Adrenal gland (tissue), 9 donors: ENCODE measurements at regions not wholly inside any gene's neighbourhood (a gene's known extent, or its start where the extent isn't known, plus 50 kb on each side); places are given as distances from the start of the nearest gene placed in this dataset.

Experiments
- DNase-seq, 7 donors: peaks; one replicate each; pipeline ENCODE4 v3.0.0-alpha.2; 2019 to 2020
- H3K27ac ChIP-seq, 5 donors: fragments of 200-600 bp; sonication (generic) in 4 of 5; 1 replicate in 3 of 5; 2 replicates in 2 of 5; pipeline versions ENCODE4 v1.5.1 to v1.8.0; 2016 to 2020; ENCODE audit warnings: mild to moderate bottlenecking in 1 of 5
- H3K27me3 ChIP-seq: fragments of 200-600 bp; 2 replicates; pipeline ENCODE4 v1.8.0; 2021
- H3K36me3 ChIP-seq, 2 donors: fragments of 200-600 bp; replicated peaks in 1 of 2; 1 replicate in 1 of 2; 2 replicates in 1 of 2; pipeline versions ENCODE4 v1.5.1 to v1.8.0; 2018 to 2022
- H3K4me1 ChIP-seq, 2 donors: fragments of 200-600 bp; replicated peaks in 1 of 2; 1 replicate in 1 of 2; 2 replicates in 1 of 2; pipeline versions ENCODE4 v1.5.1 to v1.8.0; 2018 to 2021
- H3K4me3 ChIP-seq, 4 donors: fragments of 200-600 bp; sonication (generic) in 3 of 4; one replicate each; pipeline ENCODE4 v1.5.1; 2016 to 2018
- H3K9me3 ChIP-seq, 3 donors: fragments of 200-600 bp; sonication (generic) in 1 of 3; replicated peaks in 1 of 3; 1 replicate in 2 of 3; 2 replicates in 1 of 3; pipeline versions ENCODE4 v1.5.1 to v1.8.0; 2016 to 2021
- POLR2A ChIP-seq, 2 donors: fragments of 450-650 bp; IDR thresholded peaks; one replicate each; pipeline ENCODE4 v1.6.1; 2017; ENCODE audit warnings: antibody characterized with exemption in 2 of 2, mild to moderate bottlenecking in 2 of 2, moderate library complexity in 1 of 2
- WGBS, 4 donors: extraction: QIAGEN DNeasy Blood & Tissue Kit in 2 of 4; methylation state at CpG; one replicate each; pipeline versions ENCODE4 v1.1.5 to v1.1.7; 2013 to 2017; 5-methylcytosine and 5-hydroxymethylcytosine counted together
- intact Hi-C, 2 donors: fragments of 100-400 bp; cut with DNase I; formaldehyde crosslinking; loops; one replicate each; pipeline versions ENCODE4 v1.14.1 to v1.15.0; 2022 to 2023
- TF ChIP-seq, protein P1 (sequence below), 6 experiments: fragments of 450-650 bp in 4 of 6; fragments of 200-600 bp in 2 of 6; sonication (generic) in 1 of 6; IDR thresholded peaks; 1 replicate in 5 of 6; 2 replicates in 1 of 6; pipeline versions ENCODE4 v1.5.1 to v1.8.0; 2016 to 2021; ENCODE audit warnings: antibody characterized with exemption in 6 of 6, mild to moderate bottlenecking in 2 of 6, moderate library complexity in 1 of 6
- donor health status: healthy with polysubstance abuse.
- donor health status: Bipolar disorder and iron deficiency.
- donor health status: DM: yes; HTN: yes; CAD: no.
- donor health status: DM: no; HTN: no; CAD: no.
- donor health status: DM: no; HTN: no; CAD: no.

DNA sequence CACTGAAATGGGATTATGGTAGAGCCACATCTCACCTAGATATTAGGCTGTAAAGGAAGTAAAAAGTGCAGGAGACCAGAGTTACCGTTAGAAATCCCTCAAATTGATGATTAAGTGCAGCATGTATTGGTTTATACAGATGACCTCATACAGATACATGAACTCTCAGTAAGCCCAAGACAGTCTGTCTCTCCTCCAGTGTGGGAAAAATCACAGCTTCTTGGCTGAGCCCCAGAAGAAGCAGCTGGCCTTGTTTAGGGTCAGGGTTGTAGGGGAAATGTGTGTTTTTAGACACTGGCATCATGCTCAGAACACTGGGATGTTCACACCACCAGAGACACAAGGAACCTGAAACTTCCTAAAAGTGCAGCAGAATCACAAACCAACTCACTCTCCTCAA, 135.9 kb downstream of the KATNIP start:
- Histone ChIP-seq H3K27ac (no peak overlapping the region), H3K4me3 (no peak overlapping the region), H3K36me3 (peaks cover 0 to 17% of the 10 kb centered on the region in 2 donors), H3K9me3 (no peaks in the 10 kb centered on the region), H3K27me3 (no peaks in the 10 kb centered on the region), H3K4me1 (no peaks in the 10 kb centered on the region)
- intact Hi-C loops: no loop called here
- DNase-seq: peak in 1 of 7 donors; percentile 19
- whole genome bisulfite sequencing, 4 donors: 45 to 67% (median 55%) methylated on average over 1 of the region's 1 CpG
- no peak for TF ChIP-seq POLR2A (IDR thresholded peaks at IDR 0.05)
- TF ChIP-seq, protein P1, sequence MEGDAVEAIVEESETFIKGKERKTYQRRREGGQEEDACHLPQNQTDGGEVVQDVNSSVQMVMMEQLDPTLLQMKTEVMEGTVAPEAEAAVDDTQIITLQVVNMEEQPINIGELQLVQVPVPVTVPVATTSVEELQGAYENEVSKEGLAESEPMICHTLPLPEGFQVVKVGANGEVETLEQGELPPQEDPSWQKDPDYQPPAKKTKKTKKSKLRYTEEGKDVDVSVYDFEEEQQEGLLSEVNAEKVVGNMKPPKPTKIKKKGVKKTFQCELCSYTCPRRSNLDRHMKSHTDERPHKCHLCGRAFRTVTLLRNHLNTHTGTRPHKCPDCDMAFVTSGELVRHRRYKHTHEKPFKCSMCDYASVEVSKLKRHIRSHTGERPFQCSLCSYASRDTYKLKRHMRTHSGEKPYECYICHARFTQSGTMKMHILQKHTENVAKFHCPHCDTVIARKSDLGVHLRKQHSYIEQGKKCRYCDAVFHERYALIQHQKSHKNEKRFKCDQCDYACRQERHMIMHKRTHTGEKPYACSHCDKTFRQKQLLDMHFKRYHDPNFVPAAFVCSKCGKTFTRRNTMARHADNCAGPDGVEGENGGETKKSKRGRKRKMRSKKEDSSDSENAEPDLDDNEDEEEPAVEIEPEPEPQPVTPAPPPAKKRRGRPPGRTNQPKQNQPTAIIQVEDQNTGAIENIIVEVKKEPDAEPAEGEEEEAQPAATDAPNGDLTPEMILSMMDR (IDR thresholded peaks at IDR 0.05): no peak

- TF ChIP-seq POLR2A (IDR thresholded peaks at IDR 0.05): no peak
- H3K4me3 ChIP-seq: no peak overlapping the region
- H3K27ac ChIP-seq: no peak overlapping the region
- no peaks in the 10 kb centered on the region for H3K9me3 ChIP-seq
- H3K36me3 ChIP-seq: peaks cover 0 to 8% of the 10 kb centered on the region in 2 donors
- H3K4me1 ChIP-seq: no peaks in the 10 kb centered on the region
- 81 to 92% (median 82%) methylated on average over 3 of the region's 3 CpGs for WGBS, 4 donors
- intact Hi-C loops: no loop called here
- no peak for DNase-seq
- H3K27me3 ChIP-seq: no peaks in the 10 kb centered on the region
Measured at GRCh38 chr16:27686926-27687325, 137.0 kb downstream of the KATNIP start.

DNA sequence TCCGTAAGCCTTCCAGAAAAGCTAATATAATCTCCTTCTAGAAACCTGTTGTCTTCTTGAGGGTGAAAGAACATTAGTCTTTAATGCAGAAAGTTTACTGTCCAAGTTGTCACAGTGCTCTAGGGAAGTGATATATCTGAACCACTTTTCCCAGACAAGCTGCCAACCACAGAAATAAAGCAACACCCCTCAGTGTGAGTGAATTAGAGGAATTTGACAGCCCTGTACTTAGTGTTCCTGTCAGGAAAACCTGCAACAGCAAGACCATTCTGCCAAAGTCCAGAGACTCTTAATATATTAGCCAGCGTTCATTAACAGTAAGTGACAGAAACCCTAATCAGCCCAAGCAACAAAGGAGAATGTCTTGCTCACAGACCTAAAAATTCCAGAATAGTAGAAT, 137.7 kb downstream of the KATNIP start:
- TF ChIP-seq POLR2A (IDR thresholded peaks at IDR 0.05): no peak
- TF ChIP-seq, protein P1 (IDR thresholded peaks at IDR 0.05): no peak
- no peak overlapping the region for H3K27ac ChIP-seq
- intact Hi-C loops: no loop called here

GRCh38 chr16:27689711-27690110, 139.8 kb downstream of the KATNIP start:
- 94 to 97% (median 94%) methylated on average over 5 of the region's 5 CpGs for WGBS, 4 donors
- Histone ChIP-seq H3K27ac (no peak overlapping the region), H3K4me3 (no peak overlapping the region), H3K36me3 (no peaks in the 10 kb centered on the region), H3K27me3 (no peaks in the 10 kb centered on the region), H3K9me3 (no peaks in the 10 kb centered on the region), H3K4me1 (no peaks in the 10 kb centered on the region)
- no peak for DNase-seq
- intact Hi-C loops: no loop called here
- no peak for TF ChIP-seq POLR2A (IDR thresholded peaks at IDR 0.05)
- TF ChIP-seq, protein P1 (IDR thresholded peaks at IDR 0.05): no peak

More for the DNA sequence above, 137.7 kb downstream of the KATNIP start:
- H3K27me3 ChIP-seq: no peaks in the 10 kb centered on the region
- H3K4me3 ChIP-seq: no peak overlapping the region
- H3K36me3 ChIP-seq: peaks cover 0 to 2% of the 10 kb centered on the region in 2 donors
- 93 to 100% (median 97%) methylated on average over 2 of the region's 2 CpGs for WGBS, 4 donors
- DNase-seq: no peak
- no peaks in the 10 kb centered on the region for H3K9me3 ChIP-seq
- H3K4me1 ChIP-seq: no peaks in the 10 kb centered on the region

GRCh38 chr16:27690608-27691007, 140.7 kb downstream of the KATNIP start:
- TF ChIP-seq, protein P1 (IDR thresholded peaks at IDR 0.05): peak in 3 of 6 experiments; percentile 35 to 39 (median 39)
- TF ChIP-seq POLR2A (IDR thresholded peaks at IDR 0.05): no peak
- DNase-seq: peak in 3 of 7 donors; percentile 7 to 19 (median 17)
- Histone ChIP-seq H3K4me1 (no peaks in the 10 kb centered on the region), H3K4me3 (no peak overlapping the region), H3K27ac (no peak overlapping the region), H3K9me3 (no peaks in the 10 kb centered on the region), H3K36me3 (no peaks in the 10 kb centered on the region), H3K27me3 (no peaks in the 10 kb centered on the region)
- intact Hi-C loops: no loop called here
- WGBS, 4 donors: 43 to 52% (median 44%) methylated on average over 3 of the region's 3 CpGs
